IPS-NIHi11 (cell line): ENCODE measurements at regions not wholly inside any gene's neighbourhood (a gene's known extent, or its start where the extent isn't known, plus 50 kb on each side); places are given as distances from the start of the nearest gene placed in this dataset.

Experiments
- DNase-seq: peaks from one replicate; pipeline ENCODE4 v3.0.0; 2012; ENCODE audit warnings: mixed read lengths, low spot score

- DNase-seq: no peak
Observed at GRCh38 chr1:38455829-38456530, 403.6 kb downstream of the RRAGC start.

- DNase-seq: no peak
Observed at GRCh38 chr1:38454749-38455441, 404.7 kb downstream of the RRAGC start.

DNA sequence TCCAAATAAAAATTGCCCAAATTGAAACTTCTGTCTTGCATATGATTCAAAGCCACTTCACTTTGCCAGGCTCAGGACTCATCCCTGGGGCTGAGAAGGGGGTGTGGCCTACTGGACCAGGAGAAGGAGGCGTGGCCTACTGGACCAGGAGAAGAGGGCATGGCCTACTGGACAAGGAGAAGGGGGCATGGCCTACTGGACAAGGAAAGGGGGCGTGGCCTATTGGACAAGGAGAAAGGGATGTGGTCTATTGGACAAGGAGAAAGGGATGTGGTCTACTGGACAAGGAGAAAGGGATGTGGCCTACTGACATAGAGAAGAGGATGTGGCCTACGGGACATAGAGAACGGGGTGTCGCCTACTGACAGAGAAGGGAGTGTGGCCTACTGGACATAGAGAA, 405.3 kb downstream of the RRAGC start:
- peak; percentile 63 for DNase-seq

- no peak for DNase-seq
Observed at GRCh38 chr1:38452246-38452645, 405.7 kb upstream of the POU3F1 start.

GRCh38 chr1:38451541-38451993, 405.0 kb upstream of the POU3F1 start:
- DNase-seq: peak; percentile 34

GRCh38 chr1:38448893-38449292, 402.3 kb upstream of the POU3F1 start:
- DNase-seq: no peak

GRCh38 chr1:38446936-38447335, 400.3 kb upstream of the POU3F1 start:
- no peak for DNase-seq

DNA sequence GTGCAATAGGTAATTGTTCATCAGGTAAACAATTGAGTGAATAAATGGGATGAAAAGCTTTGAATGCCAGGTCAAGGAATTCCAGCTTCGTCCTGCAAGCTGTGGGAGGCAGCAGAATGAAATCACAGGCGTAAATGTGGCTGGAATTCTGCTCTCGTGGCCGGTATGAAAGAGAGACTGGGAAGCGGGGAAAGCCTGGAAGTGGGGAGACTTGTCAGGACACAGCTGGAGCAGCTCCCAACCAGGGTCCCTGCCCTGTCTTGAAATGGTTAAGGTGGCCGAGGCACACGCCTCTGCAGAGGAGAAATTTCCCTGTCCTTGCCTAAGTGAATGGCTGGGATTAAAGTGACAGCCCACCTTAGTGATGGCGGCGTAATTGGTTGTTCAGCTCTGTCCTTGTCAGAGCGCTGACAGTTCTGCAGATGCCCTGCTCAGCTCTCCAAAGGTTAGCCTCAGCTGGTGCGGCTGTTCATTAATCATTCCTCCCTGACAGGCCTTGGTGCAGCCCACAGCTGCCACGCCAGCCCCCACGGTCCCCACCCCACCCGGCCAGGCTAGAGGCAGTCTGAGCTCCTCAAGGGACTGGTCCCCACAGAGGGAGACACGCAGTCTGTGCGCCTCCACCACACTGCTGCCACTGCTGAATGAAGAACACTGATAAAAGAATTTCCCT, 398.3 kb upstream of the POU3F1 start:
- no peak for DNase-seq

- DNase-seq: no peak
Observed at GRCh38 chr1:38444311-38444710, 397.7 kb upstream of the POU3F1 start.

GRCh38 chr1:38440402-38440801, 393.8 kb upstream of the POU3F1 start:
- no peak for DNase-seq

DNA sequence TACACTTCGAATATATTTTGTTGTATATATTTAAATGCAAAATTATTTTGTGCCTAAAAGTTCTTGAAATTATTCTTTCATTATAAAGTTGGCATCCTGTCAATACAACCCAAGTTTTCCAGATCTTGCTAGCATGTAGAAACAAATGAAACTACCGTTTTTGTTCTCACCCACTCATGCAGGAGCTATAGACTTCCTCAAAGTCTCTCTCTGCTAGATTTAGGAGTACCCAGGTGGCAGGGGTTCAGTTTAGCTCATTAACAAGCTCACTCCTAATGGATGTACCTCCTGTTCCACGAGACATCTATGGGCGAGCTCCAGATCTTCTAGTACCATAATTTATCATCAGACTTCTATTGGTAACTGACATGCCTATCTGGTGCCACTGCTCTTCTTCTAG, 390.2 kb upstream of the POU3F1 start:
- DNase-seq: no peak

DNA sequence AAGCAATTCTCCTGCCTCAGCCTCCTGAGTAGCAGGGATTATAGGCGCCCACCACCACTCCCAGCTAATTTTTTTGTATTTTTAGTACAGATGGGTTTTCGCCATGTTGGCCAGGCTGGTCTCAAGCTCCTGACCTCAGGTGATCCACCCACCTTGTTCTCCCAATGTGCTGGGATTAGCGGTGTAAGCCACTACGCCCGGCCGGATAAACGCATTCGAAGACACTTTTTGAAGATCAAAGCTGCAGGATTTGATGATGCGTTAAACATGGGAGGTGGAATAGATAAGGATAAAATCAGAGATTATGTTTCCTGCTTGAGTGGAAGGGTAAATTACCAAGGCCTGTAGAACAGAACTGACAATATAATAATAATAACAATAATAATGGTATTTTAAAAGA, 389.4 kb upstream of the POU3F1 start:
- no peak for DNase-seq

- DNase-seq: no peak
Observed at GRCh38 chr1:38433084-38433722, 386.6 kb upstream of the POU3F1 start.

DNA sequence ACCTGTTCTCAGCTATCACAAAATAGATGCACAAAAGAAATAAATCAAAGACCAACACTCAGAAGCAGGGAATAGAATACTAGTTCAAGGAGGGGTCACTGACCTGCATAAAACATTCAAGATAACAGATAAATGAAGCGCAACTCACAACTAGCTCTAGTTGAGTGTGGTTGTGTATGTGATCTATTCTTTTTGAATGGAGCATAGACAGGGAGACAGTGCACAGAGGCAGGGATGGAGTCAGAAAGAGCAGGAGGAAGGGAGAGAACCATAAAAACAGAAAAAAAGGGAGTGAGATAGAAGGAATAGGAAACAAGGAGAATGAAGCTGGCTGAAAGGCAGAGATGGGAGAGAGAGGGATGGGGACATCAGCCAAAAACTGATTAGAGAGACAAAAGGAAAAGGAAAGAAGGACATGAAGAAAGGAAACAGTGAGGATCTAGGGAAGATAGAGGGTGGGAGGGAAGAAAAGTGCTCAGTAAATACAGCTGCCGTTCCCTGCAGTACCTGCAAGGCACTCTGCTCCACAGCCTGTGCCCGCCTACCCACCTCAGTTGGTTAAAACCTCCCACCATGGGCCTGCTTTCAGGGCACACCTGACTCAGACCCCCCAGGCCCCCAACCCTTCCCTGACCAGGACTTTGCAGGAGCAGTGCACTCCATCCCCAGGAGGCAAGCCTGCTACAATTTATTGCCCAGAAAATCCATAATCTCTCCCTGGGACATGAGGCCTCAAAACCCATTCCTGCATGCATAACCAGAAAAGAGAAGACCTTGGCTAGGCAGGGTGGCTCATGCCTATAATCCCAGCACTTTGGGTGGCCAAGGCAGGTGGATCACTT, 385.2 kb upstream of the POU3F1 start:
- DNase-seq: no peak

GRCh38 chr1:38430949-38431348, 384.4 kb upstream of the POU3F1 start:
- no peak for DNase-seq

GRCh38 chr1:38424677-38425076, 378.1 kb upstream of the POU3F1 start:
- DNase-seq: no peak

DNA sequence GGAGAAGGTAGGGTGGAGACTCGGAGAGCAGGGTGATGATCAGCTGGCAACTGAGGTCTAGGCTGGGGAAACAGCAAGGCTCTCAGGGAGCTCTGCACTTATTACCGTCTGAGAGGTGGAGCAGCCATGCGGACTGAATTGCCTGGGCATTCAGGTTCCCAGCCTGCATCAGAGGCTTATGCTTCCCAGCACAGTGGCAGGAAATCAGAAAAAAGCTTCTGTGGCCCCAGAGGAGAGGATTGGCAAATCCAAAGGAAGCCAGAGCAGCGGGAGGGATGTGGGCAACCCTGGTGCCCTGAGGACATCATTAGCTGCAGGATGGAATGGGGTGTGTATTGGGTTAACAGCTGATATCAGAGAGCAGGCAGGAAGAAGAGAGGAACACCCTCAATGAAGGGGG, 374.1 kb upstream of the POU3F1 start:
- no peak for DNase-seq

- DNase-seq: no peak
Observed at GRCh38 chr1:38418195-38419030, 371.8 kb upstream of the POU3F1 start.

DNA sequence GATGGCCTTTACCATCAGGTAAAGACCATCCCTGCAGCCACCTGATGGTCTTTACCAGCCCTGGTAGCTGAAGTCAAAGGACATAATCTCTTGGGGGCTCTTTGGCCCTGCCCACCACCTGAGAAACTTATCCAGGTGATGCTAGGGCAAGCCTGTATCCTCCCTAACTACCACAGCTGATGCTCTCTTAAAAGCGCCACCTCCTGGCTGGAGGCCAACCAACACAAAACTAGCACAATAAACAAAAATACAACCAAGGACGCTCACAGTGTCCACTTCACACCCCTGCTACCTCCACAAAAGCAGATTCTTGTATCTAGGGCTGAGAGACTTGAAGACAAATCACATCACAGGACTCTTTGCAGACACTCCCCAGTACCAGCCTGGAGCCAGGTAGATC, 357.1 kb upstream of the POU3F1 start:
- DNase-seq: no peak

DNA sequence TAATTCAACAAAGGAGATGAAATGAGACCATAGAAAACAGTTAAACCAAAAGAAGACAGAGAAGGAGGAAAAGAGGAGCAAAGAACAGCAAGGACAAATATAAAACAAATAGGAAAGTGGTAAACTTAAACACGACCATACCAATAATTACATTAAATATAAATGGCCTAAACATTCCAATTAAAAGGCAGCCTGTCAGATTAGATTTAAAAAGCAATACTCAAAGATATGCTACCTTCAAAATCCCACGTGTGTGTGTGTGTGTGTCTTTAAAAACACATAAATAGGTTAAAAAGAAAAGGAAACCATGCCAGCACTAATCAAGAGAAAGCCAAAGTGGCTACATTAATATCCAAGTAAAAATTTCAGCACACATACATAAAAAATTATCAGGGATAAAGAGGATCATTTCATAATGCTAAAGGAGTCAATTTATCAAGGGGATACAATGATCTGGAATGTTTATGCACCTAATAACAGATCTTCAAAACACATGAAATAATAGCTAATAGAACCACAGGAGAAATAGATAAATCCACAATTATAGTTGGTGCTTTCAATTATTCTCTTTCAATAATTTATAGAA, 355.7 kb upstream of the POU3F1 start:
- no peak for DNase-seq
